T-helper 2 cell treated with Interferon-gamma antibody and Interleukin-4, amounts not matched to agents 100 ng/mL and 5 ng/mL, for 36 hours (primary cell): ENCODE measurements at regions not wholly inside any gene's neighbourhood (a gene's known extent, or its start where the extent isn't known, plus 50 kb on each side); places are given as distances from the start of the nearest gene placed in this dataset.

Source experiments
- intact Hi-C: fragments of 100-400 bp; cut with micrococcal nuclease; formaldehyde crosslinking; loops from one replicate; pipeline ENCODE4 v1.15.1; 2023

- intact Hi-C loops = no loop called here
These were observed 496.2 kb upstream of the ZMIZ1 start for GRCh38 chr10:78572565-78572964.

DNA sequence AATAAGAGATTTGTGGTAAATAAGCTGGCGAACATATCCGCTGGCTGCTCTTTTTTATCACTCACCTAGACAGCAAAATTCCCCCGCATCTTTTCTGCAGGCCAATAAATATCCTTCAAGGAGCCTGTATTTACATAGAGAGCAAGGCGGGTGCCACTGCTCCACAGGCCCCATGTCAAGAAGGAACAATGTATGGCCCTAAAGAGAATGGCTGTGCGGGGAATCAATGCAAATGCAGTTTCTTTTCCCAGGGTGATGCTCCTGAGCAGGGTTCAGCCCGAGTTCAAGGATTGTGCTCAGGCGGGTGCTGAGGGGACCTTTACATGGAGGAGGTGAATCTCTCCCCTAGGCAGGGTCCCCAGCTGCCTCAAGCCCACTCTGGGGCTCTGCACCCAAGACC lies 494.2 kb upstream of the ZMIZ1 start:
- intact Hi-C loops = no loop called here

GRCh38 chr10:78575400-78575799 lies 493.4 kb upstream of the ZMIZ1 start:
- intact Hi-C loops = no loop called here

GRCh38 chr10:78576276-78576675 lies 492.5 kb upstream of the ZMIZ1 start:
- intact Hi-C loops = no loop called here

GRCh38 chr10:78577712-78578111 lies 491.1 kb upstream of the ZMIZ1 start:
- intact Hi-C loops = no loop called here

- intact Hi-C loops = no loop called here
These were observed 489.8 kb upstream of the ZMIZ1 start for GRCh38 chr10:78578929-78579328.

DNA sequence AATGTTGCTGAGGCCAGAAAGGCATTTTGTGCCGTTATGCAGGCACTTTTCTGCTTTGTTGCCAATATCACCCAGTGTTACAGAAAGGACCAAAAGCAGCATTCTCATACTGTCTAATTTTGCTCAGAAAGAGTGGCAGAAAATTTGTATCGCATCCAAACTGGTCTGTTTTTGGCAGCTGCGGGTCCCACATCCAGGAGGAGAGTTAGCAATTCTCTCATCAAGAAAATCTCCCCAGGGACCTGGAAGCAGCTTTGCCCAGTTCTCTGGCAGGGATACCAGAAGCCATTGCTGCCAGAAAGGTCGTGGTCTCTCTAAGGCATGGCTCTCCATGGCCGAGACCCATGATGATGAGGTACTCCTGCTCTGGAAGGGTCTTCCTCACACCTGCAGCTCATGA lies 489.2 kb upstream of the ZMIZ1 start:
- intact Hi-C loops = no loop called here

DNA sequence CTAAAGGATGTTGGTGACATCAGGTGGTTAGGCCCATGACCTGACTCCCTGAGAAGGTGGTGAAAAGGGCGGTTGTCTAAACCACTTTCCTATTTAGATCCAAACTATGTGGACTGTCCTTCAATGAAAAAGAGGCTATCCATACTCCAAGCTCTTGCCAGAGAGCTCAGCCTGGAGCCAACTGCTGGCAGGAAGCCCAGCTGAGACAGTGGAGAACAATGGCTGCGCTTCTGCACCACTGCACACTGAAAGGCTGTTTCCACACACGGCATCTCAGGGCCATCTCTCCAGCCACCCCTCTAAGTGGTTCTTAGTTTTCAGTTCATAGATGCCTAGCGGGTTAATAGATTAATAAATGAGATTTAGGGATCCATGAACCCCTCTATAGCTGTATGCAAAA lies 488.8 kb upstream of the ZMIZ1 start:
- intact Hi-C loops = no loop called here

DNA sequence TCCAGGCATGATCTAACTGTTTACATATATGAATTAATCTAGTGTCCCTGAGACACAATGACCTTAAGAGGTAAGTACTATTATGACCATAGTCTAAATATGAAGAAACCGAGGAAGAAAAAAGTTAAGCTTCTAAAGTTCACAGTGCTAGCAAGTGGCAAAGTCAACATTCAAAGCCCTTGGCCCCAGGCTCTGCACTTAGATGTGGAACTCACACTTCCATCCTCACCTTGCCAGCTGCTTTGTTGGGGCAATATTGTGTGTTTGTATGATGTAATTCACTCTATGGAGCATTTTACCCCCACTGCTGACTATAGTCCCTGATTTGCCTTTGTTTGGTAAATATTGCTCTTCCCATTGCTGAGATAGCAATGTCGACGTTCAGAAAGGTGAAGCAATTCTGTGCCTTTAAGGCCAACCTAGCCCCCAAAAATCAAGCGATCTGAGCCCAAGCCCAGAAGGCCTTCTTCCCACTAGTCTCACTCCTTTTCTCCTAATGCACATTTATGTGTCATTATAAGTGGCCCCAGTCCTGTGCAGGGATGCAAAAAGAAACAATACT lies 487.6 kb upstream of the ZMIZ1 start:
- intact Hi-C loops = no loop called here

DNA sequence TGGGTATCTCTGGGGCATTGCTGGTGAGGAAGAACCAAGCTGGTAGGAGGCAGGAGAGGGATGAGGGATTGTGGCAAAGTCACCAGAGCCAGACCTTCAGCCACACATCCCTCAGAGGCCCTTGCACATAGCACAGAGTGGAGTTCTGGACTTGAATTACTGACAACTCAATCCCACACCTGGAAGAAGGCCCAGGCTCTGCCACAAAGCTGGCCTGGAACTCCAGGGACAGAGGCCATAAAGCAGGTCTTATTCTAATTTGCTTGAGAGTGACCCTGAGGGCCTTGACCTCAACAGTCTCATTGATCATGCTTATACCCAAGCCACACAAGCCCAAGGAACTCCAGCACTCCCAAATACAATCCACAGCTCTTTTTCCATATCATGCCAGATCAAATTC lies 486.2 kb upstream of the ZMIZ1 start:
- intact Hi-C loops = no loop called here

- intact Hi-C loops = no loop called here
These were observed 484.5 kb upstream of the ZMIZ1 start for GRCh38 chr10:78584266-78584665.

- intact Hi-C loops = no loop called here
These were observed 484.1 kb upstream of the ZMIZ1 start for GRCh38 chr10:78584681-78585080.

- intact Hi-C loops = no loop called here
These were observed 482.8 kb upstream of the ZMIZ1 start for GRCh38 chr10:78585952-78586351.

GRCh38 chr10:78588194-78588811 lies 480.5 kb upstream of the ZMIZ1 start:
- intact Hi-C loops = no loop called here

GRCh38 chr10:78589687-78590086 lies 479.1 kb upstream of the ZMIZ1 start:
- intact Hi-C loops = no loop called here

DNA sequence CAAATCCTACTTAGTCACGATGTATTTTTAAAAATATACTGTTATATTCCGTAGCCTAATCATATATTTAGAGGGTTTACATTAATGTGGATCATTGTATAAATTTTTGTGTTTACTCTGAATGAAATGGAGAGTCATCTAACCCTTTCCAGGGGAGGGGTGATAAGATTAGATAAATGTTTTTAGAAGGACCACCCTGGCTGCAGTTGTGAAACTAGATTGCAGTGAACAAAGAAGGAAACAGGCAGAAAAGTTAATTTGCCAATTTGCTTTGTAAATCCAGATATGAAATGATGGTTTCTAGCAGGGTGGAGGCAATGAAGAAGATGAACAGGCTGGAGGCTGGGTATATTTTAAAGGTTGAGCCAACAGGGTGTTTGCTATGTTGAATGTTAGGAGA lies 477.7 kb upstream of the ZMIZ1 start:
- intact Hi-C loops = no loop called here

- intact Hi-C loops = no loop called here
These were observed 474.1 kb upstream of the ZMIZ1 start for GRCh38 chr10:78594559-78595268.

DNA sequence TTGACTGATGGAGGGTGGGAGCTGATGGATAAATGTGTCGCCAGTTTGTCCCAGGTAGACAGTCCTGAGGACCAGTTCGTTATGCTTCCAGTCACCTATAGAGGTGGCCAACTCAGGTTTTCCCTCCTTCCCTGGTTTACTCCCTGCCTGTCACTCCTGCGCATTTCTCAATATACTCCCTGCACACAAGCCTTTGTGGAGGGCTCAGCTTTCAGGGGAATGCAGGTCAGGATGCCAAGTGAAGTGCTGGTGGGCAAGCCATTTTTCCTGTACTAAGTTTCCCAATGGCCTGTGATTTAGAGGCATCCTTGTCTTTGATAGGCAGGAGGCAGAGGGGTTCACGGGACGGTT lies 473.5 kb upstream of the ZMIZ1 start:
- intact Hi-C loops = no loop called here

GRCh38 chr10:78596556-78596955 lies 472.2 kb upstream of the ZMIZ1 start:
- intact Hi-C loops = no loop called here

GRCh38 chr10:78597796-78598555 lies 470.8 kb upstream of the ZMIZ1 start:
- intact Hi-C loops = no loop called here

- intact Hi-C loops = no loop called here
These were observed 469.5 kb upstream of the ZMIZ1 start for GRCh38 chr10:78599122-78599853.
